ENCODE measurements at regions not wholly inside any gene's neighbourhood (a gene's known extent, or its start where the extent isn't known, plus 50 kb on each side); places are given as distances from the start of the nearest gene placed in this dataset.

DNA sequence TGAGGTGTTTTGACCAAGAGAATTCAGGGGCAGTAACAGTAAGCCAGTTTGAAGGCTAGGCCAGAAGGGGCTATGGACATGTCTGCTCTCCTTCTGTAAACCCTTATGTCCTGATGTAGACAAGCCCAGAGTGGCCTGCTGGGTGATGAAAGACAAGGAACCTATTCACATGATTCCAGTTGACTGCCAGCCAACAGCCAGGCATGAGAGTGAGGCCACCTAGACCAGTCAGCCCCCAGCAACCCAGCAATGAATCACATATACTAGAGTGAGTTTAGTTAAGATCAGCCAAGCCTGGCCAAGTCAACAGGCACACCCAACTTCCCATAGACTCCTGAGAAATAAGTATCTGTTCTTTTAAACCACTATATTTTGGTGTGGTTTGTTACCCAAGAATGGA is 1889.7 kb upstream of the CELF4 start:
- TF ChIP-seq POLR2AphosphoS5 (IDR thresholded peaks at IDR 0.05; ENCODE audit: insufficient read depth, low read depth, low read length) (no peak), POLR2A (IDR thresholded peaks at IDR 0.05; ENCODE audit: low read depth, low read length) (no peak), EZH2 (IDR thresholded peaks at IDR 0.05; ENCODE audit: borderline replicate concordance, low read depth, low read length, severe bottlenecking) (no peak), JUN (IDR thresholded peaks at IDR 0.05; ENCODE audit: borderline replicate concordance, insufficient read depth, insufficient read length, low read depth) (no peak), GATA2 (IDR thresholded peaks at IDR 0.05; ENCODE audit: insufficient read depth, insufficient read length, low read depth, low read length) (no peak)
- TF ChIP-seq, protein P1, sequence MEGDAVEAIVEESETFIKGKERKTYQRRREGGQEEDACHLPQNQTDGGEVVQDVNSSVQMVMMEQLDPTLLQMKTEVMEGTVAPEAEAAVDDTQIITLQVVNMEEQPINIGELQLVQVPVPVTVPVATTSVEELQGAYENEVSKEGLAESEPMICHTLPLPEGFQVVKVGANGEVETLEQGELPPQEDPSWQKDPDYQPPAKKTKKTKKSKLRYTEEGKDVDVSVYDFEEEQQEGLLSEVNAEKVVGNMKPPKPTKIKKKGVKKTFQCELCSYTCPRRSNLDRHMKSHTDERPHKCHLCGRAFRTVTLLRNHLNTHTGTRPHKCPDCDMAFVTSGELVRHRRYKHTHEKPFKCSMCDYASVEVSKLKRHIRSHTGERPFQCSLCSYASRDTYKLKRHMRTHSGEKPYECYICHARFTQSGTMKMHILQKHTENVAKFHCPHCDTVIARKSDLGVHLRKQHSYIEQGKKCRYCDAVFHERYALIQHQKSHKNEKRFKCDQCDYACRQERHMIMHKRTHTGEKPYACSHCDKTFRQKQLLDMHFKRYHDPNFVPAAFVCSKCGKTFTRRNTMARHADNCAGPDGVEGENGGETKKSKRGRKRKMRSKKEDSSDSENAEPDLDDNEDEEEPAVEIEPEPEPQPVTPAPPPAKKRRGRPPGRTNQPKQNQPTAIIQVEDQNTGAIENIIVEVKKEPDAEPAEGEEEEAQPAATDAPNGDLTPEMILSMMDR (IDR thresholded peaks at IDR 0.05; ENCODE audit: extremely low read depth in 1 of 2, insufficient read depth in 1 of 2, low read depth in 1 of 2, low read length in 2 of 2), result no peak

All from endothelial cell of umbilical vein (primary cell).